SH-SY5Y (cell line): ENCODE measurements at regions not wholly inside any gene's neighbourhood (a gene's known extent, or its start where the extent isn't known, plus 50 kb on each side); places are given as distances from the start of the nearest gene placed in this dataset.

Experiments used
- GATA2 ChIP-seq: IDR thresholded peaks from 2 replicates; pipeline ENCODE4 v1.6.1; 2011; ENCODE audit warnings: mild to moderate bottlenecking, low read depth, low read length
- GATA3 ChIP-seq: IDR thresholded peaks from 2 replicates; pipeline ENCODE4 v1.6.1; 2011; ENCODE audit warnings: low read depth, mild to moderate bottlenecking, low read length, moderate library complexity

DNA sequence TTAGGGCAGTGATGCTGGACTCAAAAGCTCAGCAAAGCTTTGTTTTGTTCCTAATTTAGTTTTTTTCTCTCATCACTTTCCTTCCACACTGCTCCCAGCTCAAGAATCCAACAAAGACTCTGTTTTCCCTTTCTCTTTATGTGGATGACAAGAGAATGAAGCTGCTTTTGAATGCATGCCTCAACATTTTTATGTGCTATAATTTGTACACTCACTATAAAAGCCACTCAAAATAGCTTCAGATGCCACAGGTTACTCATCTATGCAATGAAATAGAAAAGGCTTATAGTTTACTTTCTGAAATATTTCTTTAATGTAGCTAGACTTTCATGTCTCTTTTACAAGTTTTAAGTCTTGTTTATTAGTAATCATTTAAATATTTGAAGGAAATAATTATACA is 714.9 kb downstream of the OTOL1 start:
- TF ChIP-seq GATA2, result no peak
- TF ChIP-seq GATA3, result no peak
